Activated CD8-positive, alpha-beta T cell treated with anti-CD3 and anti-CD28 coated beads, Interleukin-2, amount 10 ng/mL, durations not matched to agents 7 days and 5 days (primary cell): ENCODE measurements at regions not wholly inside any gene's neighbourhood (a gene's known extent, or its start where the extent isn't known, plus 50 kb on each side); places are given as distances from the start of the nearest gene placed in this dataset.

Experiments
- ATAC-seq: fragments of 150-1000 bp; cut with Tn5 transposase; one replicate; pipeline ENCODE4 v1.10.0; 2021; ENCODE audit warnings: moderate library complexity
- CTCF ChIA-PET: fragments of 350-600 bp; sonication (Branson Sonifier 250); formaldehyde crosslinking; loops from one replicate; lab custom pipeline; 2021; ENCODE audit warnings: antibody characterized with exemption; lab: Charles Lee
- POLR2A ChIA-PET: fragments of 350-600 bp; sonication (Branson Sonifier 250); formaldehyde crosslinking; loops from one replicate; lab custom pipeline; 2021; ENCODE audit warnings: antibody characterized with exemption; lab: Charles Lee
- DNase-seq: peaks from one replicate; pipeline ENCODE4 v3.0.0-alpha.2; 2020
- H3K27ac Mint-ChIP-seq: one replicate; pipeline ENCODE4 v1.8.0; 2021; ENCODE audit warnings: mild to moderate bottlenecking, mixed read lengths
- H3K27me3 Mint-ChIP-seq: one replicate; pipeline ENCODE4 v1.8.0; 2021; ENCODE audit warnings: low read depth, mixed read lengths
- H3K36me3 Mint-ChIP-seq: one replicate; pipeline ENCODE4 v1.8.0; 2021; ENCODE audit warnings: low read depth, mixed read lengths
- H3K4me1 Mint-ChIP-seq: one replicate; pipeline ENCODE4 v1.8.0; 2021; ENCODE audit warnings: low read depth, mixed read lengths
- H3K4me3 Mint-ChIP-seq: one replicate; pipeline ENCODE4 v1.8.0; 2021; ENCODE audit warnings: mild to moderate bottlenecking, mixed read lengths
- H3K9me3 Mint-ChIP-seq: one replicate; pipeline ENCODE4 v1.8.0; 2022; ENCODE audit warnings: mixed read lengths; ENCODE audit not compliant: insufficient read depth

- ChIA-PET CTCF (no interaction called here), POLR2A (interaction anchor here (0.6 kb wide), 1 partner anchor 12 kb away, joined by 4 read pairs; no protein-coding TSS in a partner anchor)
- Mint-ChIP-seq H3K9me3 (peaks cover 11% of the 10 kb centered on the region), H3K27ac (no peak overlapping the region), H3K4me3 (no peak overlapping the region), H3K4me1 (peaks cover 33% of the 10 kb centered on the region), H3K36me3 (peaks cover 9% of the 10 kb centered on the region), H3K27me3 (no peaks in the 10 kb centered on the region)
- ATAC-seq: no peak
- no peak for DNase-seq
Measured at GRCh38 chr2:136209561-136210454, 91.9 kb upstream of the CXCR4 start.

DNA sequence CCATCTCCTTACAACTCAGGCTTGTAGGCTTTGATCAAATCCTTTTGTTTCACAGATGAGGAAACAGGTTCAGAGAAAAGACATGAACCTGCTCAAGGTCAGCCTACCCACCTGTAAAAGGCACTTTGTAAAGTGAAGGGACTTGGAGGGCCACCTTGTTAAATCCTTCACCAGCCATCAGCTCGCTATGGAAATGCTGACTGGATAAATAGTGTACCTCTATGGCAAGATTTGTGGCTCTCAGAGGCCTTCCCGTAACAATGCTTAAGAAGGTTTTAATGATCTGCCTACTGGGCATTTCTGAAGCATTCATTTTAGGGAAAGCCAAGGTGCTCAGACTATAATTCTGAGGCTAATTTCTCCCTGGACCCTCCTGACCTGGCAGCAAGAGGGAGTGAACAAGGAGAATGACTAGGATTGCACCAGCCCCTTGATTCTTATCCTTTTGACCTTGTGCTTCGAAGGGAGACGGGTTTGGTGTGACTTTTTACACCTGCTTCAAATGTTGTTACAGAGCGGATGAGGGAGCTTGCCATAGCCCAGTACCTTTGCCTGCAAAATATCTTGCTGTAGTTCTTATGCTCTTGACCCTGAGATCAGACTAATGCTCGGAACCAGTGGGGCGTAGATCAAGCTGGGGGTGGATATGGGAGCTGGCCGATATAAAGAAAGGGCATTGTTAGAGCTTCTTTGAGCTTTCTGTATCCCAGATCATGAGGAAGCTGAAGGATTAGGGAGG lies 90.9 kb upstream of the CXCR4 start:
- peaks cover 11% of the 10 kb centered on the region for H3K9me3 Mint-ChIP-seq
- no peak overlapping the region for H3K27ac Mint-ChIP-seq
- H3K4me3 Mint-ChIP-seq: no peak overlapping the region
- peaks cover 9% of the 10 kb centered on the region for H3K36me3 Mint-ChIP-seq
- DNase-seq (no peak), ATAC-seq (no peak)
- H3K27me3 Mint-ChIP-seq: no peaks in the 10 kb centered on the region
- ChIA-PET CTCF (no interaction called here), POLR2A (no interaction called here)
- peaks cover 33% of the 10 kb centered on the region for H3K4me1 Mint-ChIP-seq

GRCh38 chr2:136207665-136208064 lies 89.7 kb upstream of the CXCR4 start:
- H3K36me3 Mint-ChIP-seq: peaks cover 11% of the 10 kb centered on the region
- no peak overlapping the region for H3K4me3 Mint-ChIP-seq
- H3K27me3 Mint-ChIP-seq: no peaks in the 10 kb centered on the region
- H3K9me3 Mint-ChIP-seq: peaks cover 13% of the 10 kb centered on the region
- DNase-seq (no peak), ATAC-seq (no peak)
- peaks cover 24% of the 10 kb centered on the region for H3K4me1 Mint-ChIP-seq
- POLR2A ChIA-PET: no interaction called here
- CTCF ChIA-PET: interaction anchor here (0.8 to 1.2 kb wide), 3 partner anchors 29 to 174 kb away, joined by 3 to 4 read pairs (median 3); no protein-coding TSS in a partner anchor
- no peak overlapping the region for H3K27ac Mint-ChIP-seq

DNA sequence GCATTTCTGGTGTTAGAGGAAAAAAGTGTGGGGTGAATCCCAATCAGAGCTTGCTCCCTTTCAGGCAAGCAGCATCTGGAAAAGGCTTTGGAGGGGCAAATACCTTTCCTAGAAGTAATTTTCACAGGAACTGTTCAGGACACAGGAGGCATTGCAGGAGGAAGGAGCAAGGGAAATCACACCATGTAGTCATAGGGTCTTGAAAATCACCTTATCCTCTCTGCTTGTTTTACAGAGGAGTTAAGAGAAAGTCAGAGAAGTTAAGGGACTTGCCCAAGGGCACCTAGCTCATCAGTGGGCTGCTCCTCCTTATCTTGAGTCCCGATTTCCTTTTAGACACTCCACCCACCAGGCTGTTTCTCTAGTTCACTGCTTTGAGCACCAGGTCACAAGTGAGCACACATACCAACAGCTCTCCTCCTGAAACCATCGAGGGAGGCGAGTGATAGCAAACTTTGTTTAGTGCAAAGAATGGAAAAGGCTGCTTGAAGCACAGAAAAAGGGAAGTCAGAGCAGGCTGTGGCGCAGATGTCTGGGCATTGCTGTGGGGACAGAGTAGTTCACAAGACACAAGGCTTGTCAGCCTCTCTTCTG lies 89.2 kb upstream of the CXCR4 start:
- ChIA-PET CTCF (interaction anchor here (0.8 to 1.2 kb wide), 3 partner anchors 28 to 175 kb away, joined by 3 to 4 read pairs (median 3); no protein-coding TSS in a partner anchor), POLR2A (interaction anchor here (0.7 kb wide), 1 partner anchor 151 kb away, joined by 3 read pairs; no protein-coding TSS in a partner anchor)
- no peak for DNase-seq
- Mint-ChIP-seq H3K4me1 (peaks cover 18% of the 10 kb centered on the region), H3K9me3 (peaks cover 14% of the 10 kb centered on the region), H3K27me3 (no peaks in the 10 kb centered on the region), H3K27ac (no peak overlapping the region), H3K4me3 (no peak overlapping the region), H3K36me3 (peaks cover 13% of the 10 kb centered on the region)
- ATAC-seq: no peak

GRCh38 chr2:136206613-136207012 lies 88.7 kb upstream of the CXCR4 start:
- POLR2A ChIA-PET: interaction anchor here (0.7 kb wide), 1 partner anchor 150 kb away, joined by 3 read pairs; no protein-coding TSS in a partner anchor

DNA sequence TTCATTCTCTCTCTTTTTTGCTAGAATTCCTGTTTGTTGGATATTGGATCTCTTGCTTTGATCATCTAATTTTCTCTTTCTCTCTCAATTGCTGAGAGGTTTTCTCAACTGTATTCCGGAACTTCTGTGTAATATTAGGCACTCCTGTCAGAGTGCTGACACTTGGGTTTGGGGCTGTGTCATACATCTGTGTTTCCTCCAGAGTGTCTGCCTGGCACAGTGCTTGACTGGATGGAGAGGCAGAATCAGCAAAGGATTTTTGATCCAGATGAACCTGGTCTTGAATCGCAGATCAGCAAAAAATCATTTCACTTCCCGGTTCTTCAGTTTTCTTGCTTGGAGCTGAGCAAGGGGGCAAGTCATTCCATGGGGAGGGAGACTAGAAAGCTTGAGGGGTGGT lies 87.7 kb upstream of the CXCR4 start:
- DNase-seq (no peak), ATAC-seq (no peak)
- peaks cover 10% of the 10 kb centered on the region for H3K4me1 Mint-ChIP-seq
- no peaks in the 10 kb centered on the region for H3K27me3 Mint-ChIP-seq
- H3K27ac Mint-ChIP-seq: no peak overlapping the region
- H3K36me3 Mint-ChIP-seq: peaks cover 12% of the 10 kb centered on the region
- H3K9me3 Mint-ChIP-seq: peaks cover 18% of the 10 kb centered on the region
- CTCF ChIA-PET: no interaction called here
- POLR2A ChIA-PET: no interaction called here
- H3K4me3 Mint-ChIP-seq: no peak overlapping the region

More at GRCh38 chr2:136206613-136207012, 88.7 kb upstream of the CXCR4 start:
- peaks cover 13% of the 10 kb centered on the region for H3K4me1 Mint-ChIP-seq
- ATAC-seq: no peak
- H3K36me3 Mint-ChIP-seq: peaks cover 13% of the 10 kb centered on the region
- H3K4me3 Mint-ChIP-seq: no peak overlapping the region
- CTCF ChIA-PET: interaction anchor here (1.2 kb wide), 1 partner anchor 28 kb away, joined by 3 read pairs; no protein-coding TSS in a partner anchor
- no peaks in the 10 kb centered on the region for H3K27me3 Mint-ChIP-seq
- no peak overlapping the region for H3K27ac Mint-ChIP-seq
- no peak for DNase-seq
- peaks cover 16% of the 10 kb centered on the region for H3K9me3 Mint-ChIP-seq

DNA sequence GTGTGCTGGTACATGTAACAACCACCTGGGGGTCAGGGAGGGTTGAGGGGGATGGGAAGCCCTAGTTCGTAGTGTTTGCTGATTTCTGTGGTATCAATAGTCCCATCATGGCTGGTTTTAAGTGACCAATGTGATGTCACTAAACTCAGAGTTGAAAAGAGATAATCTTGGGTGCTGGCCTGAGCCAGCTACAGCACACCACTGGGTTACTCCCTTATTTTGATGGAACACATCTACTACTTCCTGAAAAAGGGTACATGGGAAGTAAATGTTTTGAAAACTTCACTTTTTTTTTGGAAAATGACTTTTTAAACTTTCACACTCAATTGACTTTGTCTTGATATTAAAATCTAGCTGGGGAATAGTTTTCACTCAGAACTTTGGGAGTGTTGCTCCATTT lies 87.0 kb upstream of the CXCR4 start:
- Mint-ChIP-seq H3K9me3 (peaks cover 17% of the 10 kb centered on the region), H3K36me3 (peaks cover 10% of the 10 kb centered on the region), H3K4me3 (no peak overlapping the region), H3K27me3 (no peaks in the 10 kb centered on the region), H3K27ac (no peak overlapping the region), H3K4me1 (peaks cover 10% of the 10 kb centered on the region)
- DNase-seq: no peak
- POLR2A ChIA-PET: no interaction called here
- CTCF ChIA-PET: no interaction called here
- no peak for ATAC-seq

- POLR2A ChIA-PET: no interaction called here
- no peak overlapping the region for H3K4me3 Mint-ChIP-seq
- CTCF ChIA-PET: interaction anchor here (0.9 kb wide), 1 partner anchor 189 kb away, joined by 3 read pairs; no protein-coding TSS in a partner anchor
- no peak for ATAC-seq
- H3K4me1 Mint-ChIP-seq: no peaks in the 10 kb centered on the region
- no peaks in the 10 kb centered on the region for H3K27me3 Mint-ChIP-seq
- H3K9me3 Mint-ChIP-seq: no peaks in the 10 kb centered on the region
- no peak for DNase-seq
- H3K36me3 Mint-ChIP-seq: no peaks in the 10 kb centered on the region
- H3K27ac Mint-ChIP-seq: no peak overlapping the region
Measured at GRCh38 chr2:136195226-136195625, 77.3 kb upstream of the CXCR4 start.

DNA sequence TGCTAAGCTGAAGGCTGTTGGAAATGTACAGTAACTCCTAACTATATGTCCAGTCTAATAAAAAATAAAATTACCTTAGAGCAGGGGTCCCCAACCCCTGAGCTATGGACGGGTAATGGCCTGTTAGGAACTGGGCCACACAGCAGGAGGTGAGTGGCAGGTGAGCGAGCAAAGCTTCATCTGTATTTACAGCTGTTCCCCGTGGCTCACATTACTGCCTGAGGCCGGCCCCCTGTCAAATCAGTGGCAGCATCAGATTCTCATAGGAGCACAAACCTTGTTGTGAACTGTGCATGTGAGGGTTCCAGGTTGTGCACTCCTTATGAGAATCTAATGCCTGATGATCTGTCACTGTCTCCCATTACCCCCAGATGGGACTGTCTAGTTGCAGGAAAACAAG lies 73.1 kb upstream of the CXCR4 start:
- Mint-ChIP-seq H3K27ac (no peak overlapping the region), H3K27me3 (no peaks in the 10 kb centered on the region), H3K9me3 (no peaks in the 10 kb centered on the region), H3K36me3 (no peaks in the 10 kb centered on the region), H3K4me1 (no peaks in the 10 kb centered on the region), H3K4me3 (no peak overlapping the region)
- POLR2A ChIA-PET: no interaction called here
- no peak for DNase-seq
- CTCF ChIA-PET: no interaction called here
- ATAC-seq: no peak

DNA sequence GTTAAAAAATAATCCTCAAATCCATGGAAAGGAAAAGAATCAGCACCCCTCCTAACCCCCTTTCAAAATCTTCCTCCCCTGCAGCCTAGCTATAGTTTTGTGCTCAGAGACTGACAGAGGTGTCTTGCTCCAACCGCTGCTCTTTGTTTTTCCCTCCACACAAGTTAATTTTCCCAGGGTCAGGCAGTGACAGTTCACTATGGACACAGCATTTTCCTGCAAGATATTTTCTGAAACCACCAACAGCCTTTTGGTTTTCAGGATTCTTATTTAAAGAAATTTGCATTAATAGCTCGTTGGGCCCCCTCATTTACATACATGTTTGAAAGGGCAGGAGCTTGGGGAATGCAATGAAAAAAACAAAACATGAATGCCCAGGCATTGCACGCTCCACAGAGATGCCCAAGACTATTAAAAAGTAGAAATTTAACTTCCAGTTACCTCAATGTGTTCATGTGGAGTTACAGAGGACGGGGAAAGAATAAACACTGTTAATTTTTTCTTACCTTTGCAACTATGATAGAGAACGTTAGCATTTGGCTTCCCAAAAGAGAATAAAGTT lies 71.4 kb upstream of the CXCR4 start:
- ChIA-PET POLR2A (no interaction called here), CTCF (interaction anchor here (0.9 kb wide), 1 partner anchor 22 kb away, joined by 3 read pairs; no protein-coding TSS in a partner anchor)
- Mint-ChIP-seq H3K9me3 (peaks cover 4% of the 10 kb centered on the region), H3K27ac (no peak overlapping the region), H3K36me3 (no peaks in the 10 kb centered on the region), H3K4me3 (no peak overlapping the region), H3K4me1 (no peaks in the 10 kb centered on the region), H3K27me3 (no peaks in the 10 kb centered on the region)
- no peak for ATAC-seq
- DNase-seq: no peak

DNA sequence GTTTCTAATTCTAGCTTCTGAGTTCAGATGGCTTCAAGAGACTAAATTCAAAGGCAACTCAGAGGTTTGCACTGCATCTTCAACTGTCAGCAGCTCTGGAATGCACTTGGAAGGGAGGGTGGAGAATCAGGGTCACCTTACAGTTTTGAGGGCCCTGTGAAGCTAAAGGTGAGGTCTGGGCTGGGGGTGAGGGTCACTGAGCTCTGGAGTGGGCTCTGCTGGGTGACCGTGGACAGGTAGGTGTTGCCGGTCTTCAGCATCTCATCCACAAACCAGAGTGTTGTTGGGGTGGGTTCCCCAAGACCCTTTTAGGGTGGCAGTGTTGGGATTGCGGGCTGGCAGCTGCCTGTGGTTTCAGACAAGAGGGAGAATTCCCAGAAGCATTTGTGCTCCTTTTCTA lies 70.1 kb upstream of the CXCR4 start:
- Mint-ChIP-seq H3K9me3 (peaks cover 4% of the 10 kb centered on the region), H3K27ac (no peak overlapping the region), H3K4me3 (no peak overlapping the region), H3K36me3 (no peaks in the 10 kb centered on the region), H3K4me1 (no peaks in the 10 kb centered on the region), H3K27me3 (no peaks in the 10 kb centered on the region)
- DNase-seq (no peak), ATAC-seq (no peak)
- ChIA-PET POLR2A (no interaction called here), CTCF (no interaction called here)
